ENCODE measurements at regions not wholly inside any gene's neighbourhood (a gene's known extent, or its start where the extent isn't known, plus 50 kb on each side); places are given as distances from the start of the nearest gene placed in this dataset.

GRCh38 chr5:61827445-61827975 lies 478.5 kb upstream of the KIF2A start:
- DNase-seq (no peak), FAIRE-seq (no peak)
- H3K9me3 ChIP-seq (ENCODE audit: control insufficient read depth in 2 of 3, insufficient read depth in 1 of 3, low read length in 3 of 3), result no peaks in the 10 kb centered on the region
- H3K4me1 ChIP-seq (ENCODE audit: control insufficient read depth in 2 of 3, insufficient read depth in 2 of 3, low read depth in 1 of 3, low read length in 3 of 3), result no peaks in the 10 kb centered on the region
- H3K36me3 ChIP-seq (ENCODE audit: control insufficient read depth in 2 of 3, insufficient read depth in 3 of 3, low read length in 3 of 3), result no peaks in the 10 kb centered on the region
- H3K27ac ChIP-seq (ENCODE audit: low read depth in 2 of 2, low read length in 2 of 2), result no peak overlapping the region
- no peak overlapping the region for H3K9ac ChIP-seq (ENCODE audit: low read length in 3 of 3)
- TF ChIP-seq CTCF (IDR thresholded peaks at IDR 0.05; ENCODE audit: borderline replicate concordance, extremely low read depth, insufficient read depth), result no peak
- H3K4me3 ChIP-seq (ENCODE audit: low read length in 3 of 3), result no peak overlapping the region
- intact Hi-C loops (cut with DNase I), result no loop called here
- no peaks in the 10 kb centered on the region for H3K27me3 ChIP-seq (ENCODE audit: control insufficient read depth, insufficient read depth, low read length)

GRCh38 chr5:61828856-61829255 lies 477.1 kb upstream of the KIF2A start:
- DNase-seq (no peak), FAIRE-seq (no peak)
- no peak overlapping the region for H3K4me3 ChIP-seq (ENCODE audit: low read length in 3 of 3)
- intact Hi-C loops (cut with DNase I), result no loop called here
- no peak overlapping the region for H3K27ac ChIP-seq (ENCODE audit: low read depth in 2 of 2, low read length in 2 of 2)
- H3K9ac ChIP-seq (ENCODE audit: low read length in 3 of 3), result no peak overlapping the region
- no peaks in the 10 kb centered on the region for H3K9me3 ChIP-seq (ENCODE audit: control insufficient read depth in 2 of 3, insufficient read depth in 1 of 3, low read length in 3 of 3)
- H3K27me3 ChIP-seq (ENCODE audit: control insufficient read depth, insufficient read depth, low read length), result no peaks in the 10 kb centered on the region
- no peaks in the 10 kb centered on the region for H3K4me1 ChIP-seq (ENCODE audit: control insufficient read depth in 2 of 3, insufficient read depth in 2 of 3, low read depth in 1 of 3, low read length in 3 of 3)
- H3K36me3 ChIP-seq (ENCODE audit: control insufficient read depth in 2 of 3, insufficient read depth in 3 of 3, low read length in 3 of 3), result no peaks in the 10 kb centered on the region
- TF ChIP-seq CTCF (IDR thresholded peaks at IDR 0.05; ENCODE audit: borderline replicate concordance, extremely low read depth, insufficient read depth), result no peak

- Histone ChIP-seq H3K4me1 (ENCODE audit: control insufficient read depth in 2 of 3, insufficient read depth in 2 of 3, low read depth in 1 of 3, low read length in 3 of 3) (no peaks in the 10 kb centered on the region), H3K27ac (ENCODE audit: low read depth in 2 of 2, low read length in 2 of 2) (no peak overlapping the region), H3K27me3 (ENCODE audit: control insufficient read depth, insufficient read depth, low read length) (no peaks in the 10 kb centered on the region), H3K4me3 (ENCODE audit: low read length in 3 of 3) (no peak overlapping the region), H3K36me3 (ENCODE audit: control insufficient read depth in 2 of 3, insufficient read depth in 3 of 3, low read length in 3 of 3) (no peaks in the 10 kb centered on the region), H3K9ac (ENCODE audit: low read length in 3 of 3) (no peak overlapping the region), H3K9me3 (ENCODE audit: control insufficient read depth in 2 of 3, insufficient read depth in 1 of 3, low read length in 3 of 3) (no peaks in the 10 kb centered on the region)
- intact Hi-C loops (cut with DNase I), result no loop called here
- TF ChIP-seq CTCF (IDR thresholded peaks at IDR 0.05; ENCODE audit: borderline replicate concordance, extremely low read depth, insufficient read depth), result no peak
- DNase-seq, result no peak
- no peak for FAIRE-seq
Observed at GRCh38 chr5:61831736-61832135, 474.3 kb upstream of the KIF2A start.

GRCh38 chr5:61837788-61838187 lies 468.2 kb upstream of the KIF2A start:
- no peak overlapping the region for H3K9ac ChIP-seq (ENCODE audit: low read length in 3 of 3)
- no peak overlapping the region for H3K4me3 ChIP-seq (ENCODE audit: low read length in 3 of 3)
- H3K36me3 ChIP-seq (ENCODE audit: control insufficient read depth in 2 of 3, insufficient read depth in 3 of 3, low read length in 3 of 3), result no peaks in the 10 kb centered on the region
- TF ChIP-seq CTCF (IDR thresholded peaks at IDR 0.05; ENCODE audit: borderline replicate concordance, extremely low read depth, insufficient read depth), result no peak
- H3K4me1 ChIP-seq (ENCODE audit: control insufficient read depth in 2 of 3, insufficient read depth in 2 of 3, low read depth in 1 of 3, low read length in 3 of 3), result no peaks in the 10 kb centered on the region
- no peaks in the 10 kb centered on the region for H3K9me3 ChIP-seq (ENCODE audit: control insufficient read depth in 2 of 3, insufficient read depth in 1 of 3, low read length in 3 of 3)
- DNase-seq (no peak), FAIRE-seq (peak; percentile 13)
- H3K27me3 ChIP-seq (ENCODE audit: control insufficient read depth, insufficient read depth, low read length), result no peaks in the 10 kb centered on the region
- no peak overlapping the region for H3K27ac ChIP-seq (ENCODE audit: low read depth in 2 of 2, low read length in 2 of 2)
- intact Hi-C loops (cut with DNase I), result no loop called here

Data from kidney (tissue), 13 donors.